GM18505 (cell line): ENCODE measurements at regions not wholly inside any gene's neighbourhood (a gene's known extent, or its start where the extent isn't known, plus 50 kb on each side); places are given as distances from the start of the nearest gene placed in this dataset.

Experiments
- ATAC-seq: cut with Tn5 transposase; IDR thresholded peaks from one replicate; pipeline ENCODE4 v1.9.1; 2021; ENCODE audit not compliant: unreplicated experiment
- POLR2A ChIP-seq: IDR thresholded peaks from 4 replicates; pipeline ENCODE4 v1.6.1; 2011; ENCODE audit warnings: borderline replicate concordance; ENCODE audit not compliant: insufficient read depth, insufficient read length; ENCODE audit errors: extremely low read depth

- ATAC-seq: peak; percentile 82
- TF ChIP-seq POLR2A: no peak
Measured at GRCh38 chr7:142412551-142413193, 154.8 kb upstream of the PRSS58 start.

DNA sequence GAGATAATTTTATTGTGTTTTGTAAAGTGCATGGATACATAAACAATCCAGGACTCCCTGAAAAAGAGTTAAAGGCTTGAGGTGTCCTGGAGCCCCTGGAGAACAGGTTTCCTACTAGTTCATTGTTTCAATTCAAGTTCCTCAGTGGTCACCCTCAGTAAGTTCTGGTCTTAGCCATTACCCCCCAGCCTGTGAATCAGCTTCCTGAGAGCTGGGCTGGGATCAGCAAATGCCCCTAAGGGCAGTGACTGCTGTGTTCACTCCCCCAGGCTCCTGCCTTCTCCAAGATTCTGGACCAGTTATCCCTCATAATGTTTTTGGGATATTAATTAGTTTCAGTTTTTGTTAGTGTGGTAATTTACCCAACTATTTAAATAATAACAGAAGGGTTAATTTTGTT is 151.6 kb upstream of the PRSS58 start:
- TF ChIP-seq POLR2A: no peak
- no peak for ATAC-seq

GRCh38 chr7:142408794-142409193 is 150.9 kb upstream of the PRSS58 start:
- no peak for ATAC-seq
- no peak for TF ChIP-seq POLR2A

DNA sequence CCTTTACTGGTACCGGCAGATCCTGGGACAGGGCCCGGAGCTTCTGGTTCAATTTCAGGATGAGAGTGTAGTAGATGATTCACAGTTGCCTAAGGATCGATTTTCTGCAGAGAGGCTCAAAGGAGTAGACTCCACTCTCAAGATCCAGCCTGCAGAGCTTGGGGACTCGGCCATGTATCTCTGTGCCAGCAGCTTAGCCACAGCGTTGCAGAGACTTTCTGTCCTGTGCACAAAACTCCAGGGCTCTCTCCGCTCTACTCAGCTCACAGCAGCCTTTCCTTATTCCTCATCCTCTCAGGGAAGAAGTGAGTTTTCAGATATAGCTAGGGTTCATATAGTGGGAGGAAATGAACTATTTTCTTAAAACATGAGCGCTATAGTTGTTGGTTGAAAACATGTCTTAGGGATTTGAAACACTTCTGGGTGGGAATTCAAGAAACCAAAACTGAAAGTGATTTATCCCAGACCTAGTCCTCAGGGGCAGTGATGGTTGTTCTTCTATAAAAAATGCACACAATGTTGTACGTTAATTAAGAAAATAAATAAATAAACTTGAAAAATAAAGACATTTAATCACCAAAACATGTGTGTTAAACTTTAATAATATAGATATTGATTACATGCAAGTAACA is 150.2 kb upstream of the PRSS58 start:
- no peak for ATAC-seq
- TF ChIP-seq POLR2A: no peak

DNA sequence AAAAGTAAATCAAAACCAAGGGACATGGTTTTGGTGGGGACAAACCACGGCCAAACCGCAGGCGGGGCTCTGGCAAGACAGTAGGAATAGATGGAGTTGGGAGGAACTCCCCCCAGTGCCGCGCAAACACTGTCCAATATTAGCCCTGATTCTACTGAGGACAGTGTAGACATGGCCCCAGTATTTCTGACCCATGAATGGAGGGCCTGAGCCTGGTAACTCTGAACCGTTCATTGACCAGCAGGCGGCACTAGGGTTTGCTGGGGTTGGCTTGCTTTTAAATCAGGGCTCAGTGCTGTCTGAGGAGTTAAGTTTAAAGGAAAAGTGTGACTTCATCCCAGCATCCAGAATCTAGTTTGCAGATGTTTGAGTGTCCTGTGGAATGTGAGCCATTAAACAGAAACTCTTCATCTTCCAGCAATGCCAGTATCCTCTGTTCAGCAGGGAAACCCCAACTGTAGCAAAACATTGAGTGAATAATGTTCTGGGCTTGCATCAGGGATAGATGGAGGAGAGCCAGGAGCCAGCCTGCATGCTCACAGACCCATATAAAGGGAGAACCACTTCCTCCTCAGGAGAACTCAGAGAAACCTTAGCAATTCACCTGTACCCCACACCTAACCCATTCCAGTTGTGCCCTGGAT is 147.4 kb upstream of the PRSS58 start:
- no peak for ATAC-seq
- TF ChIP-seq POLR2A: no peak

- no peak for ATAC-seq
- no peak for TF ChIP-seq POLR2A
Measured at GRCh38 chr7:142401951-142402350, 144.1 kb upstream of the PRSS58 start.

GRCh38 chr7:142400042-142400533 is 142.2 kb upstream of the PRSS58 start:
- ATAC-seq: no peak
- no peak for TF ChIP-seq POLR2A

DNA sequence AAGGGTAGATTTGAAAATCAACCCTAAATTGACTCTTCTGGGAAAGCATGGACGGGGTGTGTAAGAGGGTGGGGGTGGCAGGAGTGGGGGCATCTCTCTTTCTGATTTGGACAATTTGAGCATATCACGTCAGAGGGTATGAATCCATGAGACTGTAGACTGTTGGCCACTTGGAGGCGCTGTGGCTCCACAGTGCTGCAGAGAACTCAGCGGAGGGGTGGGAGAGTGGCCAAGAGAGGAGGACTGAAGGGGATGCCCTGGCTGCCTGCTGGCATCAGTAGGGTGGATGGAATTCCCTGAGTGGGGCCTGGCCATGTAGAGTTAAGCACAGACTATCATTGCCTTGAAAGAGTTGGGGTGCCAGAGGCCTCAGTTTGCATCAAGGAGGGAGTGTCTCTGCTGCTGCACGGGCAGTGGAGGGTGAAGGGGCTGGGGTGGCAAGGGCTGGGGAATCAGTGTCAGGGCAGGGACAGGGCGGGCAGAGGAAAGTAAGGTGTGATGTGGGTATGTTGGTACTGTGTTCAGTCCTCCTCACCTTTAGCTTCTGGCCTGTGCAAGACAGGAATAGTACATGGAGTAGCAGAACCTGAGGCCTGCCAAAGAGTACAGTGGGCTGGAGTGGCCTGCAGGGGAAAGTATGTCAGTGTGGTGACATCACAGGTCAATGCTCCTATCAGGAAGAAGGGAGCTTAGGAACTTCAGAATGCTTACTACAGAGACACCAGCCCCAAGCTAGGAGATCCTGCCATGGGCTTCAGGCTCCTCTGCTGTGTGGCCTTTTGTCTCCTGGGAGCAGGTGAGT is 133.5 kb upstream of the PRSS58 start:
- TF ChIP-seq POLR2A: no peak
- no peak for ATAC-seq

DNA sequence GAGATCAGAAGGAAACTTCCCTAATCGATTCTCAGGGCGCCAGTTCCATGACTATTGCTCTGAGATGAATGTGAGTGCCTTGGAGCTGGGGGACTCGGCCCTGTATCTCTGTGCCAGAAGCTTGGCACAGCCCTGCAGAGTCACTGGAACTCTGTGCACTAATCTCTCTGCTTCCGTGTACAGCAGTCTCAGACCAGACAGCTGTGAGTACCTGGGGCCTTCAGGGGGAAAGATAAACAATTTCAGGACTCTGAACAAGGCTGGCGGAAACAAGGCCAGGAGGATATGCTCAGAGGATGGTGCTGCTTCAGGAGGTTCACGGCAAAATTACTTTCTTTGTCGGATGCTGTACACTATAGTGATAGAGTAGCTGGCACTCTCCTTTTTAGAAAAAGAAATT is 131.7 kb upstream of the PRSS58 start:
- no peak for TF ChIP-seq POLR2A
- no peak for ATAC-seq

DNA sequence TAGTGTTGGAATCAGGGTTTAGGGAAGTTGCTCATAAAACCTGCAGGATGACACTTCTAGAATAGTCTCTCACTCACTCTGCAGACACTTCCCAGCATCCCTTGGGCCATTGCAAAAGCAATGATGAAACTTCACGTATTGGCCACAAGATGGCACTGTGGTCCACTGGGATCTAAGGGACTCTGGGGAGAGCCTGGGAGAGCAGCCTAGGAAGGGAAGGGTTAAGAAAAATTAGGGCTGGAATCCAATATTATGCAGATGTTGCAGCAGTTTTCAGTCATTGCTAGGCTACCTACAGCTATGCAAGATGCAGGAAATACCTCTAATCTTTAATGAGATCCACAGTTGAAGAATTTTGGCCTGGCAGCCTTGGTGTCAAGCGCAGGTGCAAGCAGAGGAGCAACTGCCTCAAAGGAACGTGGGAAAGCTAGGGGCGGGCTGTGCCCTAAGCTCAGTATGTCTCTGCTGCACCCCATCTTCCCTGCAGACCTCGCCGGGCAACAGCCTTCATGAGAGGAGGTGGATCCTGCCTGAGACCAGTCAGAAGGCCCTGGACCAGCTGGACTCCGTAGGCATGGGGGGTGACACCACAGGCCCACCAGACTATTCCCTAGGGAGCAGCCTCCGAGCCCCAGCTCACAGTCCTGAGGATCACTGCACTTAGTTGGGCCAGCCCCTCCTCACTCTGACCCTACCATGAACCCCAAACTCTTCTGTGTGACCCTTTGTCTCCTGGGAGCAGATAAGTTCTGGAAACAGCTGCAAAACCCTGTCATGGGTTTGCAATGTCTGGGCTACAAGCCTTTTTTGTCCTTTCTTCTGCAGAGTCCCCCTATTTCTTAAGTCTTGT is 127.9 kb upstream of the PRSS58 start:
- peak; percentile 70 for ATAC-seq
- TF ChIP-seq POLR2A: no peak

DNA sequence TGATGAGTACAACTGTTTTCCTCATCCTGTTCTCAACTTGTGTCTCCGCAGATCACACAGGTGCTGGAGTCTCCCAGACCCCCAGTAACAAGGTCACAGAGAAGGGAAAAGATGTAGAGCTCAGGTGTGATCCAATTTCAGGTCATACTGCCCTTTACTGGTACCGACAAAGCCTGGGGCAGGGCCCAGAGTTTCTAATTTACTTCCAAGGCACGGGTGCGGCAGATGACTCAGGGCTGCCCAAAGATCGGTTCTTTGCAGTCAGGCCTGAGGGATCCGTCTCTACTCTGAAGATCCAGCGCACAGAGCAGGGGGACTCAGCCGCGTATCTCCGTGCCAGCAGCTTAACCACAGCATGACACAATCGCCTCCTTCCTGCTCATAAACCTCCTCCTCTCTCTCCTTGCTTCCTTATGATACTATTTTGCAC is 126.7 kb upstream of the PRSS58 start:
- TF ChIP-seq POLR2A: no peak
- ATAC-seq: peak; percentile 33

DNA sequence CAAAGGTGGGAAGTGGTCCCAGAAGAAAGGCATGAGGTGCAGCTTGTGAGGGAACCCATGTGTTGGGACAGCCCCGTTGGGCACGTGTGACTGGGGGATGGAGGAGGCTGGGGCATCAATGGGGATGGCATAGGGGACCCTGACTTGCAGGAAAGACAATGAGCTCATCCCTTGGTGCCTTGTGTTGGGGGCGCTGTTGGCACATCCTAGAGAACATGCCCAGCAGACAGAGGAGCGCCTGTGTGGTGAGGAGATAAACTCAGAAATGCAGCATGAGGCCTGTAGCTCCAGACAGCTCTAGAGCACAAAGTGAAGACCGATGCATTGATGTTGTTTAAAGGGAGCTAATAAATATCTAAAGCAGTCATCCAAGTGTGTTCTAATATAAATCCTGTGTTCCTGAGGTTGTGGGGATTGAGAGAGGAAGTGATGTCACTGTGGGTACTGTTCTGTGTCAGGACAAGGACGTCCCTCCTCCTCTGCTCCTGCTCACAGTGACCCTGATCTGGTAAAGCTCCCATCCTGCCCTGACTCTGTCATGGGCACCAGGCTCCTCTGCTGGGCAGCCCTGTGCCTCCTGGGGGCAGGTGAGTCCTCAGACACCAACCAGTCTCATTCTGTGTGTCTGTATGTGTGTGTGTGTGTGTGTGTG is 126.1 kb upstream of the PRSS58 start:
- peak; percentile 15 for ATAC-seq
- no peak for TF ChIP-seq POLR2A
